HG03469 (cell line): ENCODE measurements at regions not wholly inside any gene's neighbourhood (a gene's known extent, or its start where the extent isn't known, plus 50 kb on each side); places are given as distances from the start of the nearest gene placed in this dataset.

Experiments used
- ATAC-seq: cut with Tn5 transposase; IDR thresholded peaks from one replicate; pipeline ENCODE4 v1.9.1; 2021; ENCODE audit warnings: mild to moderate bottlenecking, moderate library complexity, moderate number of reproducible peaks; ENCODE audit not compliant: unreplicated experiment

GRCh38 chr1:195150768-195151167 lies 1457.5 kb downstream of the KCNT2 start:
- no peak for ATAC-seq

DNA sequence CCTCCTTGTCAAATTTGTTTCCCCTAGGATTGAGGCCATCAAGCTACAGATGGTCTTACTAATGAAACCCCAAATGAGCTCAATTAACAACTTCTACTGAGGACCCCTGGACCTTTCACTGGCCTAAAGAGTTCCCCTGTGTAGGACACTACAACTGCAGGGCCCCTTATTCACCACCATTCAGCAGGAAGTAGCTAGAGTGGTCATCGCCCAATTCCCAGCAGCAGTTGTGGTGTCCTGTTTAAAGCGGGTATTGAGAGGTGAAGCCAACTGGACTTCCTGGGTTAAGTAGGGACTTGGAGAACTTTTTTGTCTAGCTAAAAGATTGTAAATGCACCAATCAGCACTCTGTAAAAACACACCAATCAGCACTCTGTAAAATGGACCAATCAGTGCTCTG lies 1466.9 kb downstream of the KCNT2 start:
- ATAC-seq, result no peak

- ATAC-seq, result no peak
These were observed 1477.6 kb downstream of the KCNT2 start for GRCh38 chr1:195130598-195130997.

GRCh38 chr1:195122497-195122896 lies 1485.7 kb downstream of the KCNT2 start:
- no peak for ATAC-seq

GRCh38 chr1:195113471-195113870 lies 1494.8 kb downstream of the KCNT2 start:
- ATAC-seq, result no peak

GRCh38 chr1:195105773-195106172 lies 1502.5 kb downstream of the KCNT2 start:
- ATAC-seq, result no peak

- ATAC-seq, result no peak
These were observed 1503.0 kb downstream of the KCNT2 start for GRCh38 chr1:195105281-195105680.

DNA sequence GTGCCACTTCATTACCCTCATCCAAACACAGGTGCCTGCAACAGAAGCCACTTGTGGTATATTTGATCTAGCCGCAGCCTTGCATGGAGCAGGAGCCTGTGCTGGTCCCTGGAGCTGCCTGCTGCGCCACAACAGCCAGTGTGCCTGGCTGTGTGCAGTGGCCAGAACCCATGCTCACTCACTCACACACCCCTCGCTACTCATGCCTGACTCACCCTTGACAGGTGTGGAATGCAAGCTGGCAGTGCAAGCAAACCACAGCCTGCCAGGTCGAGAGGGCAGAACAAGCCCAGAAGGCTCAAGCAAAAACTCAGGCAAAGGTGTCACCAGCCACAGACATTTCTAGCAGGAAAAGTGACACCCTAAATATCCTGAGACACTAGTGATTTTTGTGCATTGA lies 1510.9 kb downstream of the KCNT2 start:
- no peak for ATAC-seq

- ATAC-seq, result no peak
These were observed 1512.2 kb downstream of the KCNT2 start for GRCh38 chr1:195096051-195096521.

DNA sequence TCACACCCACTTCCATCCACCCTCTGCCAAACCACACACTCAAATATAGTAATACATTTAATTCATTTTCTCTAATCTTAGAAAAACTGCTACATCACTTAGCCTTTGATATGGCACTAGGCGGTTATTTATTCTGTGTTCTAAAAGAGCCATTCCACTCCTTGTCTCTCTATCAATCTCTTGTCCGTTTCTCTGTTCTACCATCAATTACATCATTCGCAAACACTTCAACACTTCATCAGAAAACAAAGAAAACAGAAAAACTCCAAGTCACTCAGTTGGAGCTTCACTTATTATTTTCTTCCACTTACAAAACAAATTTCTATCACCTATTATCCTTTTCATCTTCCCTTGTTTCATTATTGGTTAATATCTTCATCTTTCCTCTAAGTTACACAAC lies 1523.0 kb downstream of the KCNT2 start:
- no peak for ATAC-seq

GRCh38 chr1:195082183-195082582 lies 1526.1 kb downstream of the KCNT2 start:
- ATAC-seq, result no peak

GRCh38 chr1:195076682-195077081 lies 1531.6 kb downstream of the KCNT2 start:
- no peak for ATAC-seq

DNA sequence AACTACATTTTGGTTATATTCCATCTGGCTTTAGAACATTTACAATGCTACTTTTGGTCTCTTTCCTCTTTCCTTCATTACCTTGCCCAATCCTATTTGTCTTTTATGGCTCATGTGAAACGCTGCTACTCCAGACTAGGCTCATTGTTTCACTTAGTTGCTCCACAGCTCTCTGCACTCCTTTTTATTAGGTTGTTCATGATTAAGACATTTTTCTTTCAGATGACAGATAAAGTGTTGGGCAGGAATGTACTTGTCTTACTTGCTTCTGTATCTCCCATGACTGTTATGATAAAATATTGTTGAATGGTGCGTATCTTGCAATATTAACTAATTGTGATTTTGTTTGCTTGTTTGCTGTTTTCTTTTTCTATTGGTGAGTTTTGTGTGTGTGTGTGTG lies 1532.3 kb downstream of the KCNT2 start:
- ATAC-seq, result no peak

DNA sequence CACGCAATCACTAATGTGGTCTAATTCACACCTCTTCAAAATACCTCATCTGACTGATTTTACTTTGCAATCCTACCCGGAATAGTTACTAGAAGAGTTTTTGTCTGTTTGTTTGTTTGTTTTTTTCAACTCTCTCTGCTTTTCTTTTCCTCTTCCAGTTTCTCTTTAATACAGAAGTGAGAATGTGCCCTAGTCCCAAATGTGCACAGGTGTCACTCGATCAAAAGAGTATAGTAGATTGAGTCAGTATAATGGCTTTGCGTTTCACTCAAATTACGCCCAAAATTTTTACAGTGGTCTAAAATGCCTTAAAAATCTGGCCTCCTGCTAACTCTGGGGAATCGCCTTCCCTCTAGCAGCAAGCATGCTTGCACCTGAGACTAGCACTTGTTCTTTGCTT lies 1536.8 kb downstream of the KCNT2 start:
- no peak for ATAC-seq

DNA sequence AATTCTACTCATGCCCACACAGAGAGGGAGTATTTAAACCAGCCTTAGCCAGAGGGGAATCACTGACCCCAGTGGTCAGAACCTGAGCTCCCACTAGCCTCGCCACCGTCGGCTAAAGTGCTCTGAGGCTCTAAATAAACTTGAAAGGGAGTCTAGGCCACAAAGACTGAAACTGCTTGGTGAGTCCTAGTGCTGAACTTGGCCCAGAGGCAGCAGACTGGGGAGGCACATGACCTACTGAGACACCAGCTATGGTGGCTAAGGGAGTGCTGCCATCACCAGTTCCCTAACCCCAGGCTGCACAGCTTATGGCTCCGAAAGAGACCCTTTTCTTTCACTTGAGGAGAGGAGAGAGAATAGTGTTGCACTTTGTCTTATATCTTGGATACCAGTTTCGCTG lies 1542.8 kb downstream of the KCNT2 start:
- ATAC-seq, result no peak

DNA sequence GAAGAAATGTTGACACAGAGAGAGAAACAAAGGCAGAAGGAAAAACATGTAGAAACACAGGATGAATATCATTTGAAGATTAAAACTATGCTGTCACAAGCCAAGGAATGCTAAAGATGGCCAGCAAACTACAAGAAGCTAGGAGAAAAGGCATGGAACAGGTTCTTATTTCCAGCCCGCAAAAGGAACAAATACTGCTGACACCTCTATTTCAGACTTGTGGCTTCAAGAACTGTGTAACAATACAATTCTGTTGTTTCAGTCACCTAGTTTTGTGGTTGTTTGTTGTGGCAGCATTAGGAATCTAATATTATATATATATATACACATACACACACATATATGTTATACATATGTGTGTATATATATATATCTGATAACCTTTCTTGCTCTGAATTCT lies 1543.9 kb downstream of the KCNT2 start:
- no peak for ATAC-seq

GRCh38 chr1:195054217-195054687 lies 1554.0 kb downstream of the KCNT2 start:
- no peak for ATAC-seq

- no peak for ATAC-seq
These were observed 1554.8 kb downstream of the KCNT2 start for GRCh38 chr1:195053478-195053877.

DNA sequence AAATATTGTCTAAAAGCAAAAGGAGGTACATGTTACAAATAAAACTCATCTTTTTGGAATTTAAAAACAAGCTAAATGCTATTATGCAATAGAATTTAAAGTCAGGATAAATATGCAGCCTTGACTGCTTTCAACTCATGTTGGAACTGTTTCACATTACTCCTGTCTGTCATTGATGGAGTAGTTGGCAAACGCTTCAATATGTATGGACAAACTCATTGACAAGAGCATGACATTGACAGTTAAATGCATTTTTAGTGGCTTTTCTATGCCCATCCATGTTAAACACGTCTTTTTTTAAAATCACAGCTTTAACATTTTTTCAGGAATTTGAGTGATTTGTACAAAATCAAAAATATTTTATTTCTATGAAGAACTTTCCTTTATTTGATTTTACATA lies 1560.5 kb downstream of the KCNT2 start:
- ATAC-seq, result no peak

- no peak for ATAC-seq
These were observed 1563.2 kb downstream of the KCNT2 start for GRCh38 chr1:195045072-195045471.

- no peak for ATAC-seq
These were observed 1577.4 kb downstream of the KCNT2 start for GRCh38 chr1:195030793-195031192.

- ATAC-seq, result no peak
These were observed 1581.4 kb downstream of the KCNT2 start for GRCh38 chr1:195026792-195027191.

DNA sequence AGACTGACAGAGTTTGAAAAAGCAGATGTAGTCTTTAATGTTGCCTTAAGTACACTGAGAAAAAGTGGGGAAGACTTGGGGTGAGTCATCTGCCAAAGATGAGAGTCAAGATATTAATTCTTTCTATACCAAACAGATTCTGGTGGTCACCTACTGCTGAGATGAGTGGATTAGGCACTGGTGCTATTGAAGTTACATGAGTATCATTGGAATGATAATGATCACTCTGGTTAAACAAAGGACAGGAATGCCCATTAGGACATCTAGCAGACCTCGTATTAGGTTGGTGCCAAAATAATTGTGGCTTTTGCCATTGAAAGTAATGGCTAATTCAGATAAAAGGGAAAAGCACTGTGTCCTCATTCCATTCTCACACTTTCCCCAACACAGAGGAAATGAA lies 1588.9 kb downstream of the KCNT2 start:
- no peak for ATAC-seq

- no peak for ATAC-seq
These were observed 1595.2 kb downstream of the KCNT2 start for GRCh38 chr1:195012995-195013394.
